ENCODE measurements at regions not wholly inside any gene's neighbourhood (a gene's known extent, or its start where the extent isn't known, plus 50 kb on each side); places are given as distances from the start of the nearest gene placed in this dataset.
"Not testable (repeated sequence)": the region's sequence is repeated elsewhere in the genome, so short reads cannot be mapped to it uniquely, and the experiment has no call there.

- DNase-seq, result no peak
Measured at GRCh38 chr5:136810261-136810801, 445.0 kb upstream of the TRPC7 start.

DNA sequence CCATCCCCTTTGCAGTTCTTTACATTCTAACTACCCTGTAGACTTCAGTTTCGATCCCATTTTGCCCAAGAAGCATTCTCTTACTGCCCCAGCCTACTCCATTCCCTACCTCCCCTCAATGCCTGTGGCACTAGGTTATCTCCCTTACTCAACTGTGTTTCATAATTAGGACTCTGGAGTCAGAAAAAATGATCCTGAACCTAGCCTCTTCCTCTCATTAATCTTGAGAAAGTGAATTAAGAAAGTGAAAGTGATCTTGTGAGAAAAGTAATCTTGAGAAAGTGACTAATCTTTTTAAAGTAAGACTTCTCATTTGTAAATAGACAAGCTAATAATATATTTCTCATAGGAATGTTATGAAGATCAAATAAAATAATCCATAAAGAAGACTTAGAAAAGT is 444.0 kb upstream of the TRPC7 start:
- DNase-seq, result no peak

- DNase-seq, result no peak
Measured at GRCh38 chr5:136808756-136809155, 443.4 kb upstream of the TRPC7 start.

DNA sequence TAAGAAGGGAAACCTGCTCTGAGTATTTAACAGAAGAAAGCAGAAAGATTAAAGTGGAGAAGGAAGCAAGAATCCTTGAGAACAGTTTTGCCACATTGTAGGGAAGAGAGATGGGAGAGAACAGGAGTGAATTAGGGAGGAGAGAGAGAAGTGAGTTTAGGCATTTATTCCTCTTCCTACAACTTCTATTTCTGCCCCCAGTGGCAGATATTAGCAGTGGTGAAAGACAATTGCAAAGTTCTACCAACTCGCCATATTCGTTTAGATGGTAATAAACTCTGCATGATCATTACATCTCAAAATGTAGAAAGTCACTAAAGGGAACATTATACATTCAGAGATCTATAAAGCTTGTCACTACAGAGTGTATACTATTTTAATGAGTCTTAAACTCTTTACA is 440.1 kb upstream of the TRPC7 start:
- no peak for DNase-seq

GRCh38 chr5:136802383-136802782 is 437.0 kb upstream of the TRPC7 start:
- DNase-seq, result no peak

- no peak for DNase-seq
Measured at GRCh38 chr5:136799806-136800372, 434.5 kb upstream of the TRPC7 start.

DNA sequence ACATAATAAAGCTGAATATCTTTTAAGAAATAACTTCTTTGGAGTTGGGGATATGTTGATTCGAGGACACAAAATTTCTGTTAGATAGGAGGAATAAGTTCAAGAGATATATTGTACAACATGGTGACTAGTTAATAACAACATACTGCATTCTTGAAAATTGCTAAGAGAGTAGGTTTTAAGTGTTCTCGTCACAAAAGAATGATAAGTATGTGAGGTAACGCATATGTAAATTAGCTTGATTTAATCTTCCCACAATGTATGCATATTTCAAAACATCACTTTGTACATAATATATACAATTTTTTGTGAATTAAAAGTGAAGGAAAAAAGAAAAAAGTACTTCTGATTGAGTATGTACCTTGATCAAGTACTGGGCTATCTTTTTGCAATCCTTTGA is 428.0 kb upstream of the TRPC7 start:
- DNase-seq, result no peak

GRCh38 chr5:136781464-136781863 is 416.1 kb upstream of the TRPC7 start:
- no peak for DNase-seq

DNA sequence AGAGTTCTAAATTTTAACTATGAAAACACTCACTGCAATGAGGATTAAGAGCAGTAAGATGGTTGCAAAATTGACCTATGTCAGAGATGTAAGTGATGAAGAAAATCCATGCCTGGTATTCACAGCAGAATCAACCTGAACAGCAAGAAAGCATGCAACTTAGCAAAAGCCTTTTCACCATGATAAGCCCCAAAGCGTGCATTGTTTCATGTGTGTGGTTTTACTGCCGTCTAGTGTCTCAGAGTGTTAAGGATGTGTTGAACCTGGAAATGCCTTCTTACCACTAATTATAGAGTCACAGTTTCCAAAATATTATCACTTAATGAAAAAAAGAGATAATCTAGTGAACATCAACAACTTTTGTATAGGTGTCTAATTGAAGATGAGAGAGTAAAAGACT is 415.2 kb upstream of the TRPC7 start:
- DNase-seq, result peak; percentile 21

- no peak for DNase-seq
Measured at GRCh38 chr5:136776022-136776927, 410.9 kb upstream of the TRPC7 start.

- no peak for DNase-seq
Measured at GRCh38 chr5:136772491-136772890, 407.1 kb upstream of the TRPC7 start.

DNA sequence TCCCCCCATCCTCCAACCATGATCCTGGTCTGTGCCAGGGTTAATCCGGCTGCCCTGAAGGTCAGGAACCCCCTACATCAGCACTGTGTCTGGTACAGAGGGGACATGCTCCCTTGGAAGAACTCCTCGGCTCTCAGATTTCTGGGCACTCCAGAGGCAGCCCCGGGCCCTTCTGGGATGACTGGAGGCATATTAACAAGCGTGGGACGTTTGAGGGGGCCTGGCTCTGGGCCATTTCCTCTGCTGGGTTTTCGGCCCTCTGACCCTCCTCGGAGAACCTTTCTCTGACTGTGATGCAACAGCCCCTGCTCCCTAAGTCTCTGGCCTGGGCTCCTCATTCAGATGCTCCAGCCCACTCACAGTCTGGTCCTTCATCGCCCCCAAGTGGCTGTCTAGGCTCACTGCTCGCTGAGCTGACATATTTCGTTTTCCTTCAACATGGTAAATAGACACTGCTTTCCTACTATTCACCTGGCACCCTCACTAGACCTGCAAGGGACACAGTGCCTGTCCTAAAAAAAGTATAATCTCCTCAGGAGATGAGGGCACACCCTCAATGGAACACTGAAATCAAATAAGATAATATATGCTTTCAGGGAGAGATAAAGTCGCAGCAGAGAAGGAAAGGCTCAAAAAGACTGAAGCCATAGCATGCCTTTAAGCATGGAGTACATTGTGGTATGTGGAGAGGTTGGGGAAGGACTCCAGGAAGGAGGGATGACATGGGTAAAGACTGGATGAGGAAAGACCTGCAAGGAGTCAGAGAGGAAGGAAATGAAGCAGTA is 404.7 kb upstream of the TRPC7 start:
- peak; percentile 86 for DNase-seq

DNA sequence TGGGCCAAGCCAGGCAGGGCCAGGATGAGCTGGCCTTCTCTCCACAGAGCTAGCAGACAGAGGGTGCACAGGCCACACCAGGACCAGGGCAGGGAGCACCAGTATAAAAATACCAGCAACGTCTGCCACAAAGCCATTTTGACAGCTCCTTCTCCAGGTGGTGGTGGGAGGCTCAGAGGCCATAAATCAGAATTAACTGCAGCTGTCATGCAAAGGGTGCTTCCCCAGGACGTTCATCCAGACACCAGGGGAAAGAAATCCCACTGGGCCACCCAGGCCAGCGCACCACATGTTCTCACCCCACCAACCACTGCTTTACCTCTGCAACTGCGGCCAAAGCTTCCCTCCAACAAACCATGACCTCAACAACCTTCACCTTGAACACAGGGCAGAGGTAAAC is 403.7 kb upstream of the TRPC7 start:
- DNase-seq, result no peak

- DNase-seq, result no peak
Measured at GRCh38 chr5:136768457-136768856, 403.1 kb upstream of the TRPC7 start.

- no peak for DNase-seq
Measured at GRCh38 chr5:136766456-136766855, 401.1 kb upstream of the TRPC7 start.

DNA sequence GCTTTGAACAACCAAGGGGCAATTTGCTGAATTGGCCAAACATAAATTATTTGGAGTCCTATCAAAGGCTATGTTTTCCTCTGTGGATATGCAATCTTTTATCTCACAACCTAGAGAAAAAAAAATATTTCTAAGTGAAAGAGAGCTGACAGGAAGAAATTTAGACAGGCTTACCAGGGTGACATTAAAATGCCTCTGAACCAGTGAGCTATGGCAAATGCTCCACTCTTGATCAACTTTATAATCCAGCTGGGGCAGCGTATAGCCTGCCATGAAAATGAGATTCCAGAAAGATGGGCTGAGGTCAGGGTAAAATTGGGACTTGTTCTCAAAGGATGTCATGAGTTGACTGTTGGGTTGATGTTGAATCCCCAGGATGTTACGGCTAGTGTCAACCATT is 399.3 kb upstream of the TRPC7 start:
- DNase-seq, result no peak

DNA sequence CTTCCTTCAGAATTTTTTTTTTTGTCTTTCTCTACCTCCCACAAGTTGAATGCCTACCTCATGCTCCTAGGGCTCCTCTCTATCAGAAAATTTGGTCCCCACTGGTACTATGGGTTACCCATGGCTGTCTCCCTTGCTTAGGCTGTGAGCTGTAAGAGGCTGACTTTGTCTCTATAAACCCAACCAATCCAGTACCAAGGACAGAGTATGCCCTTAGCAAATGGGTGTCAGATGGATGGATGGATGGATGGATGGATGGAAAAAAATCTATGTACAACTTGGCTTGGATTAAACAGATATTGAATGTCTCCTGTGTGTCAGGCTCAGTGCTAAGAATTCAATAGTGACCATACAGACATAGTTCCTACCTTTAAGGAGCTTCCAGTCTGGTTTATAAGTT is 398.2 kb upstream of the TRPC7 start:
- no peak for DNase-seq

- no peak for DNase-seq
Measured at GRCh38 chr5:136754216-136754615, 388.9 kb upstream of the TRPC7 start.

GRCh38 chr5:136750224-136750862 is 385.0 kb upstream of the TRPC7 start:
- no peak for DNase-seq

DNA sequence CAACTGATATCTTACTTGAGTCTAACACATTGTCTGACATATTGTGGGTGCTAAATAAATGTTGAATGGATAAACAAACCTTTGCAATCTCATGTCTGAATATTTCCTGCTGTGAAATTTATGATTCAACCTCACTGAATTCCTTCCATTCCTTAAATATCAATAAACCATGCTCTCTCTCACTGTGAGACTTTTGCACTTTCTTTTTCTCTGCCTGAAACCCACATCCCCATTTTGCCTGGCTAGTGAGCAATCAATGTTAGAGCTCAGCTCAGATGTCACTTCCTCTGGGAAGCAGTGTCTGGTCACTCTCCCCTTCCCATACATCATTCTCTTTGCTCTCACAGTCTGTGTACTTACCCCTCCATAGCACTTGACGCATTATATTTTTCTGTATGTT is 383.7 kb upstream of the TRPC7 start:
- no peak for DNase-seq

GRCh38 chr5:136743052-136743451 is 377.7 kb upstream of the TRPC7 start:
- DNase-seq, result no peak

DNA sequence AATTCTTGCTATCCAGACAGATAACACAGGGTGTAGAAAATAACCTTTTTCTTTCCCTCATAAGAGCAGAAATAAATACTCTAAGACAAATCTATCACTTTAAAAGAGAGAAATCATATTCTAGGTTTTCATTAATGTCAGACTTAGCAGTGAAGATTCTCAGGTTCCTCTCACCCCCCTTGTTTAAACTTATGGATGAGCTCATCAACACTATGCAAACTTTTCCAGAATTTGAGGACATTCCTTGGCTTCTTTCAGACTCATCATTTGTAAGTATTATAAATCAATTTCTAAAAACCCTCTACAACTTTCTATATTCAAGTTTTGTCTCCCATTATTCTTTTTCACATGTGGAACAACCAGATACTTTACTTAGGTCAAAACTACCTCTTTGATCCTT is 374.9 kb upstream of the TRPC7 start:
- DNase-seq, result no peak

DNA sequence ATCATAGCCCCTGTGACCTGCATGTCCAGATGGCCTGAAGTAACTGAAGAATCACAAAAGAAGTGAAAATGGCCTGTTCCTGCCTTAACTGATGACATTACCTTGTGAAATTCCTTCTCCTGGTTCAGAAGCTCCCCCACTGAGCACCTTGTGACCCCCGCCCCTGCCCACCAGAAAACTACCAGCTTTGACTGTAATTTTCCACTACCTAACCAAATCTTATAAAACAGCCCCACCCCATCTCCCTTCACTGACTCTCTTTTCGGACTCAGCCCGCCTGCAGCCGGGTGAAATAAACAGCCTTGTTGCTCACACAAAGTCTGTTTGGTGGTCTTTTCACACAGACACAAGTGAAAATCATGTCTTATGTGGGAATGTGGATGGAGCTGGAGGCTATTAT is 373.9 kb upstream of the TRPC7 start:
- not testable (repeated sequence) for DNase-seq

Measured in hematopoietic multipotent progenitor cell treated with erythropoietin and hydrocortisone succinate and interleukin-3 and kit ligand, for 4 days (in vitro differentiated cells).